Thymus (tissue), 11 donors: ENCODE measurements at regions not wholly inside any gene's neighbourhood (a gene's known extent, or its start where the extent isn't known, plus 50 kb on each side); places are given as distances from the start of the nearest gene placed in this dataset.

Experiments
- DNase-seq, 9 donors: peaks; one replicate each; pipeline ENCODE4 v3.0.0-alpha.2; 2013; ENCODE audit warnings: low spot score in 9 of 9, low read depth in 6 of 9, missing footprints in 1 of 9
- H3K27ac ChIP-seq, 2 donors: one replicate each; pipeline ENCODE4 v1.5.1; 2013; ENCODE audit warnings: control low read depth in 1 of 2, low read depth in 1 of 2, low read length in 1 of 2, mild to moderate bottlenecking in 1 of 2, moderate library complexity in 1 of 2
- H3K27me3 ChIP-seq, 2 donors: one replicate each; pipeline ENCODE4 v1.5.1; 2013; ENCODE audit warnings: low read length in 1 of 2; ENCODE audit not compliant: control insufficient read depth in 2 of 2, insufficient read depth in 1 of 2
- H3K36me3 ChIP-seq, 2 donors: one replicate each; pipeline ENCODE4 v1.5.1; 2013; ENCODE audit warnings: low read length in 1 of 2, mild to moderate bottlenecking in 1 of 2, moderate library complexity in 1 of 2; ENCODE audit not compliant: control insufficient read depth in 2 of 2, insufficient read depth in 2 of 2
- H3K4me1 ChIP-seq, 2 donors: one replicate each; pipeline ENCODE4 v1.5.1; 2013; ENCODE audit warnings: low read length in 2 of 2; ENCODE audit not compliant: control insufficient read depth in 2 of 2, insufficient read depth in 2 of 2
- H3K4me3 ChIP-seq, 2 donors: one replicate each; pipeline ENCODE4 v1.5.1; 2013; ENCODE audit warnings: low read length in 2 of 2, control low read depth in 1 of 2, mild to moderate bottlenecking in 1 of 2
- H3K9me3 ChIP-seq, 2 donors: one replicate each; pipeline ENCODE4 v1.5.1; 2013; ENCODE audit warnings: low read length in 1 of 2, mild to moderate bottlenecking in 1 of 2; ENCODE audit not compliant: control insufficient read depth in 2 of 2, insufficient read depth in 1 of 2
- WGBS: extraction: QIAGEN DNeasy Blood & Tissue Kit; methylation state at CpG from one replicate; pipeline ENCODE4 v1.1.7; 2013; 5-methylcytosine and 5-hydroxymethylcytosine counted together
- donor health status: healthy.

- no peaks in the 10 kb centered on the region for H3K4me1 ChIP-seq
- H3K9me3 ChIP-seq: no peaks in the 10 kb centered on the region
- no peaks in the 10 kb centered on the region for H3K36me3 ChIP-seq
- H3K27me3 ChIP-seq: no peaks in the 10 kb centered on the region
- no peak overlapping the region for H3K4me3 ChIP-seq
- H3K27ac ChIP-seq: no peak overlapping the region
- 47% methylated on average over 11 of the region's 11 CpGs for WGBS
- DNase-seq: peak in 5 of 9 donors; percentile 0 to 24 (median 3)
Observed at GRCh38 chr12:13661005-13661887, 320.2 kb downstream of the GRIN2B start.

DNA sequence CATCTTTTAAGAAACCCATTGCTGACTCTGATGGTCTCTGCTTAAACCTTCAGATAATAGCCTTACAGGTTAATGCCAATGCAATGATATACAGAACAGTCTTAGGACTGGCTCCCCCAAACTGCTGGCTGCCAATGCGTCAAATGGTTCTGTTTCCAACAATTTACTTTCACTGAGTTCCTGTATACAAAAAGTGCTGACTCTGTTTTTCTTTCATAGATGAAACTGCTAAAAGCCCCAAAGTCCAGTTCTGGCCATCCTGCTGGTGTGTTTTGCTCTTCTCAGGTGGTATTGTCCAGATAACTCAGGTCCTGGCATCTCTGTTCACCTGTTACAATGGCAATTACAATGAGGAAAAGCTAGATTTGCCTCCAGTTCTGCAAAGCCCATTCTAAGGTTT is 326.9 kb downstream of the GRIN2B start:
- no peak overlapping the region for H3K4me3 ChIP-seq
- DNase-seq: no peak
- WGBS: 96% methylated on average over 1 of the region's 1 CpG
- H3K36me3 ChIP-seq: no peaks in the 10 kb centered on the region
- no peaks in the 10 kb centered on the region for H3K4me1 ChIP-seq
- no peaks in the 10 kb centered on the region for H3K9me3 ChIP-seq
- no peaks in the 10 kb centered on the region for H3K27me3 ChIP-seq
- H3K27ac ChIP-seq: no peak overlapping the region

- no peaks in the 10 kb centered on the region for H3K4me1 ChIP-seq
- no peak overlapping the region for H3K4me3 ChIP-seq
- H3K36me3 ChIP-seq: no peaks in the 10 kb centered on the region
- no peak for DNase-seq
- H3K27me3 ChIP-seq: no peaks in the 10 kb centered on the region
- 98% methylated on average over 1 of the region's 1 CpG for WGBS
- H3K9me3 ChIP-seq: no peaks in the 10 kb centered on the region
- H3K27ac ChIP-seq: no peak overlapping the region
Observed at GRCh38 chr12:13652105-13652504, 329.3 kb downstream of the GRIN2B start.

GRCh38 chr12:13635709-13636108 is 345.7 kb downstream of the GRIN2B start:
- no peaks in the 10 kb centered on the region for H3K9me3 ChIP-seq
- no peak overlapping the region for H3K27ac ChIP-seq
- H3K27me3 ChIP-seq: no peaks in the 10 kb centered on the region
- H3K4me1 ChIP-seq: no peaks in the 10 kb centered on the region
- H3K4me3 ChIP-seq: no peak overlapping the region
- no peak for DNase-seq
- no peaks in the 10 kb centered on the region for H3K36me3 ChIP-seq
- WGBS: 72% methylated on average over 2 of the region's 2 CpGs

DNA sequence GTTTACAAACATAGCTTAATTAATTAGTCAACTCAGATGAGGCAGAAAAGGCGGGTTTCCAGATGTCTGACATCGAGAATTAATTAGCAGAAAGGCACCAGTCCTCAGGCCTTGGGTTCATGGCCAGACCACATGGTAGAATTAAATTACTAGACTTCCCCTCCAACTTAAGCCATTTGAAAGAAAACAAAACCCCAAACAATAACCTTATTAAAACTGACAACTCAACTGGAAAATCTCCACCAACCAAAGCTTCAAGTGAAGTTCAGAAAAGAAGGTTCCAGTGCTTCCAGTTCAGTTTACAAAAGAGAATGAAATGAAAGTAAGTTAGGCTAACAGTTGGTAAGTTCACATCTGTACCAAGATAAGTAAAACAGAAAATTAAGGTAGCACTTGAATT is 349.5 kb downstream of the GRIN2B start:
- WGBS: 91% methylated on average over 2 of the region's 2 CpGs
- DNase-seq: no peak
- Histone ChIP-seq H3K36me3 (no peaks in the 10 kb centered on the region), H3K4me3 (no peak overlapping the region), H3K27ac (no peak overlapping the region), H3K27me3 (no peaks in the 10 kb centered on the region), H3K9me3 (no peaks in the 10 kb centered on the region), H3K4me1 (no peaks in the 10 kb centered on the region)

DNA sequence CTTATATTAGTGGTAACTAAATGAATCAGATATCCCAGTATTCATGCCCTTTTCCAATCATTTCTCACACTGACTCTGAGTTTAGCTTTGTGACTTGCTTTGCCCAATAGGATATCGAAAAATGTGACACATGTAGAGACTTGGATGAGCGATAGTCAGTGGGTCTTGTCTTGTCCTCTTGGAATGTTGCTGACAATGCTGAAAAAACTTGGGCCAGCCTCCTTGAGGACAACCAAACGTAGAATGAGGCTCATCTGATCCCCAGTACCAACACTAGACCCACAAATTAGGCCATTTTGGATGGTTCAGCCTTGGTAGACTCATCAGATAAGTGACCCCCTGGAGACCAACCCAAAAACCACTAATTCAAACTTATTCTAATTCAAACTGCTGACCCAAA is 351.0 kb downstream of the GRIN2B start:
- DNase-seq: no peak
- H3K27me3 ChIP-seq: no peaks in the 10 kb centered on the region
- H3K9me3 ChIP-seq: no peaks in the 10 kb centered on the region
- WGBS: 88% methylated on average over 3 of the region's 3 CpGs
- no peaks in the 10 kb centered on the region for H3K4me1 ChIP-seq
- no peaks in the 10 kb centered on the region for H3K36me3 ChIP-seq
- H3K4me3 ChIP-seq: no peak overlapping the region
- no peak overlapping the region for H3K27ac ChIP-seq

- no peaks in the 10 kb centered on the region for H3K36me3 ChIP-seq
- H3K27ac ChIP-seq: no peak overlapping the region
- H3K4me1 ChIP-seq: no peaks in the 10 kb centered on the region
- H3K4me3 ChIP-seq: no peak overlapping the region
- H3K9me3 ChIP-seq: no peaks in the 10 kb centered on the region
- H3K27me3 ChIP-seq: no peaks in the 10 kb centered on the region
- WGBS: 96% methylated on average over 1 of the region's 1 CpG
- no peak for DNase-seq
Observed at GRCh38 chr12:13628067-13628466, 353.3 kb downstream of the GRIN2B start.

DNA sequence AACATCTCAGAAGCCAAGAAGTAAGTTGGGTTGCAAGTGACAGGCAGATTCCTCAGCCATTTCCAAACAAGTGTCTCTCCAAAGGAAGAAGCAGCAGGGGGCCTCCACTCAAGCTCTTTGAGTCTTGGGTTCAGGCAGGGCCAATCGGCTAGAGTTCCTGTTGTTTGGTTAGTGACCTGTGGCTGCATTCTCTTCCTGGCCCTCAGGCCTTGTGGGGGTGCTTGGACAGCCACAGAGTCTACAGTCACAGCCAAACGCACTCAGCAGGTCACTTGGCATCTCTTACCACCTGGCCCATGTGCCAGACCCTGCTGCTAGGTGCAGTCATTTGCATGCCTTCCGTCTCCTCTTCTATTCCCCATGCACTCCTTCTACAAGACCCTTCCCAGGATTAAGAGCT is 353.9 kb downstream of the GRIN2B start:
- no peak for DNase-seq
- Histone ChIP-seq H3K4me1 (no peaks in the 10 kb centered on the region), H3K27ac (no peak overlapping the region), H3K36me3 (no peaks in the 10 kb centered on the region), H3K27me3 (no peaks in the 10 kb centered on the region), H3K9me3 (no peaks in the 10 kb centered on the region), H3K4me3 (no peak overlapping the region)
- WGBS: 92% methylated on average over 3 of the region's 3 CpGs

GRCh38 chr12:13613297-13613696 is 368.1 kb downstream of the GRIN2B start:
- 82% methylated on average over 3 of the region's 3 CpGs for WGBS

More at GRCh38 chr12:13613297-13613696, 368.1 kb downstream of the GRIN2B start:
- Histone ChIP-seq H3K9me3 (no peaks in the 10 kb centered on the region), H3K27me3 (no peaks in the 10 kb centered on the region), H3K4me3 (no peak overlapping the region), H3K36me3 (no peaks in the 10 kb centered on the region), H3K27ac (no peak overlapping the region), H3K4me1 (no peaks in the 10 kb centered on the region)
- DNase-seq: no peak
